OCI-LY3 (cell line): ENCODE measurements at regions not wholly inside any gene's neighbourhood (a gene's known extent, or its start where the extent isn't known, plus 50 kb on each side); places are given as distances from the start of the nearest gene placed in this dataset.

Source experiments
- CTCF ChIP-seq: fragments of 200-600, 300-600 bp; sonication (generic); IDR thresholded peaks from 2 replicates; pipeline ENCODE4 v1.5.1; 2014; ENCODE audit warnings: antibody characterized with exemption, low read length, low read depth
- EZH2phosphoT487 ChIP-seq: fragments of 200-600 bp; shearing (Covaris generic); IDR thresholded peaks from 2 replicates; pipeline ENCODE4 v1.6.1; 2018; ENCODE audit warnings: antibody characterized with exemption, mixed run types, low read depth

DNA sequence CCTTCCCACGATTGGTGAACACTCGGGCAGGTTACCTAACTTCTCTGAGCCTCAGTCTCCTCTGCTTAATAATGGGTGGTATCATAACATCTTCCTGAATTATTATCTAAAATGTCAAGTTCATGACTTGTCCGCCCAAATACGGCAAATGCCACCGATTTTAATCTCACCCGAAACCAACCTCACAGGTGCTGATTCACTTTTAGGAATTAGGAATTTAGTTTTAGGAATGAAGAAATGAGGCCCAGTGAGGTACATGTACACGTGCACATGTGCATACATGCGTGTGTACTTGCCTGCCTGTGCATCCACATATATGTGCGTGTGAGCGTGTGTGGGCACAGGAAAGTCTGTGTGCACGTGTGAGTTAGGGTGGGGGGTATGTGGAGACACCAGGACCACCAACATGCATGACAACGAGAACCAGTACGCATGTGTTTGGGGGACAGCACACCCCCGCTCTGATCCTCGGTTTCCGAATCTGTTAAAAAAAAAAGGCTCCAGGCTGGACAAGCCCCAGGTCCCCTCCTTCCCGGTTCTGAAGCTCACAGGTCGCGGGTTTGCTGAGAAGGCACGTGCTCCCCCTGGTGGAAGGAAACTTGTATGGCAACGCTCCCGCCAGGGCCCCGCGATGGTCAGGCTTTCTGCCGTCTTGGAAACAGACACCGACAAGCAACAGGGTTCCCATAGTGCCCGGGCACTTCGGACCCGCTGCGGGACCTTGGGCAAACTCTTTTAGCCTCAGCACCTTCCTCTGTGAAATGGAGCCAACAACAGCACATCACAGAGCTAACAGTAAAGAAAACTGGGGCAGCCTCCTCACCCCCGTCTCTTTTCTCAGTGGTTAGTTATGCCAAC is 219.2 kb downstream of the RBFOX3 start:
- TF ChIP-seq CTCF (peak; percentile 88), EZH2phosphoT487 (no peak)
